GM21737 (cell line): ENCODE measurements at regions not wholly inside any gene's neighbourhood (a gene's known extent, or its start where the extent isn't known, plus 50 kb on each side); places are given as distances from the start of the nearest gene placed in this dataset.
"Not testable (repeated sequence)": the region's sequence is repeated elsewhere in the genome, so short reads cannot be mapped to it uniquely, and the experiment has no call there.

Source experiments
- ATAC-seq: cut with Tn5 transposase; IDR thresholded peaks from one replicate; pipeline ENCODE4 v1.9.1; 2021; ENCODE audit warnings: mild to moderate bottlenecking, moderate library complexity; ENCODE audit not compliant: unreplicated experiment

DNA sequence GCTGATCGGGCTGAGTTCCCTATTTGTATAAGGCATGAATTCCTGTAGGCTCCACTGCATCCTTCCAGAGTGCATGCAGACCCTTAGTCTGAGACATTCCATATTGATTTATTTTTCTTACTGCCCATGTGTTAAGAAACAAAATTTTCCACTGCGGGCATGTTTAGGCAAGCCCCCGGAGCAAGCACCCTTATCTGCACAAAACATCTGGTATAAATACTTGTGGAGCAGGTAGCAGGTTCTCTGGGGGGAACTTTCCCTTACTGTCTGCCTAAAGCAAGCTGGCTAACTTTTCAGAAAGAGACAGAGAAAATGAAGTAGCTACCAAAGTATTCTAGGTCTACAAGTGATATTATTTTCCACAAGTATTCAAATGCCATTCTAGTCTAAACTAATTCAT, 1338.5 kb upstream of the PCDH10 start:
- not testable (repeated sequence) for ATAC-seq
